ENCODE measurements at regions not wholly inside any gene's neighbourhood (a gene's known extent, or its start where the extent isn't known, plus 50 kb on each side); places are given as distances from the start of the nearest gene placed in this dataset.

DNA sequence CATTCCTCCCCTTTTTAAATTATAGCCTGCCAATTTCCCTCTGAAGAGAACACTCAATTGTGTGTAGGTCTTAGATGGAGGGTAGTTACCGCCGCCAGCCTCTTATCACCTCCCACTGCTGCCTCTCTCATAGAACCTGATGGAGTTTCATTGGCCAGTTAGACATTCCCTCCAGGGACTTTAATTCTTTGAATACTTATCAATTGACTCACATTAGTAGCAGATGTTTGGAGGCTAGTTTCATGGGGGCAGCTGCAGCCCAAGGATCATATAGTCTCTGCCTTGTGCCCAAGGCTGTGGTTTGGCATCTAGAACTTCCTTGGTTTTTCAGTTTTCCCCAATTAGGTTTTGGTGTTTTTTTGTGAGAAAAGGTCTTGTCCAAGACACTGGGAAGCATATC is 318.9 kb upstream of the HTR2A start:
- no peaks in the 10 kb centered on the region for H3K36me3 Mint-ChIP-seq
- no peak overlapping the region for H3K4me3 ChIP-seq (ENCODE audit: low read depth, low read length)

GRCh38 chr13:47213047-47213446 is 316.2 kb upstream of the HTR2A start:
- Histone ChIP-seq H3K36me3 (ENCODE audit: control insufficient read depth, insufficient read depth, low read length) (no peaks in the 10 kb centered on the region), H3K4me3 (ENCODE audit: low read depth, low read length) (no peak overlapping the region), H3K27ac (ENCODE audit: insufficient read depth, low read length, poor library complexity, severe bottlenecking) (no peak overlapping the region), H3K4me1 (ENCODE audit: control insufficient read depth, insufficient read depth, low read length, poor library complexity, severe bottlenecking) (no peaks in the 10 kb centered on the region), H3K27me3 (ENCODE audit: control insufficient read depth, insufficient read depth, low read length) (no peaks in the 10 kb centered on the region), H3K9me3 (ENCODE audit: control insufficient read depth in 2 of 2, low read length in 2 of 2) (no peaks in the 10 kb centered on the region)
- Mint-ChIP-seq H3K27me3 (peaks cover 4% of the 10 kb centered on the region), H3K4me3 (no peak overlapping the region), H3K4me1 (no peaks in the 10 kb centered on the region), H3K27ac (no peak overlapping the region), H3K36me3 (no peaks in the 10 kb centered on the region), H3K9me3 (peaks cover 0 to 3% (median 2%) of the 10 kb centered on the region in 7 donors)
- no peak for ATAC-seq (ENCODE audit: low read depth in 2 of 2)
- no peak for DNase-seq

More for the DNA sequence above, 318.9 kb upstream of the HTR2A start:
- H3K27ac Mint-ChIP-seq = no peak overlapping the region
- no peaks in the 10 kb centered on the region for H3K4me1 Mint-ChIP-seq
- no peak overlapping the region for H3K4me3 Mint-ChIP-seq
- Histone ChIP-seq H3K36me3 (ENCODE audit: control insufficient read depth, insufficient read depth, low read length) (no peaks in the 10 kb centered on the region), H3K9me3 (ENCODE audit: control insufficient read depth in 2 of 2, low read length in 2 of 2) (no peaks in the 10 kb centered on the region), H3K27me3 (ENCODE audit: control insufficient read depth, insufficient read depth, low read length) (no peaks in the 10 kb centered on the region), H3K4me1 (ENCODE audit: control insufficient read depth, insufficient read depth, low read length, poor library complexity, severe bottlenecking) (no peaks in the 10 kb centered on the region), H3K27ac (ENCODE audit: insufficient read depth, low read length, poor library complexity, severe bottlenecking) (no peak overlapping the region)
- ATAC-seq (ENCODE audit: low read depth in 2 of 2) (no peak), DNase-seq (no peak)
- peaks cover 4% of the 10 kb centered on the region for H3K27me3 Mint-ChIP-seq
- peaks cover 0 to 7% (median 2%) of the 10 kb centered on the region in 7 donors for H3K9me3 Mint-ChIP-seq

- Histone ChIP-seq H3K27ac (ENCODE audit: insufficient read depth, low read length, poor library complexity, severe bottlenecking) (no peak overlapping the region), H3K4me1 (ENCODE audit: control insufficient read depth, insufficient read depth, low read length, poor library complexity, severe bottlenecking) (no peaks in the 10 kb centered on the region), H3K4me3 (ENCODE audit: low read depth, low read length) (no peak overlapping the region), H3K27me3 (ENCODE audit: control insufficient read depth, insufficient read depth, low read length) (no peaks in the 10 kb centered on the region), H3K36me3 (ENCODE audit: control insufficient read depth, insufficient read depth, low read length) (no peaks in the 10 kb centered on the region), H3K9me3 (ENCODE audit: control insufficient read depth in 2 of 2, low read length in 2 of 2) (no peaks in the 10 kb centered on the region)
- DNase-seq (no peak), ATAC-seq (ENCODE audit: low read depth in 2 of 2) (no peak)
- H3K4me3 Mint-ChIP-seq = no peak overlapping the region
- H3K9me3 Mint-ChIP-seq = peaks cover 0 to 3% (median 0%) of the 10 kb centered on the region in 7 donors
- H3K27me3 Mint-ChIP-seq = peaks cover 4% of the 10 kb centered on the region
- H3K4me1 Mint-ChIP-seq = no peaks in the 10 kb centered on the region
- no peaks in the 10 kb centered on the region for H3K36me3 Mint-ChIP-seq
- no peak overlapping the region for H3K27ac Mint-ChIP-seq
Measured at GRCh38 chr13:47211106-47211505, 314.3 kb upstream of the HTR2A start.

- Mint-ChIP-seq H3K27me3 (no peaks in the 10 kb centered on the region), H3K36me3 (no peaks in the 10 kb centered on the region), H3K4me3 (no peak overlapping the region), H3K4me1 (no peaks in the 10 kb centered on the region), H3K27ac (no peak overlapping the region), H3K9me3 (peaks cover 0 to 7% (median 2%) of the 10 kb centered on the region in 7 donors)
- Histone ChIP-seq H3K27me3 (ENCODE audit: control insufficient read depth, insufficient read depth, low read length) (no peaks in the 10 kb centered on the region), H3K4me3 (ENCODE audit: low read depth, low read length) (no peak overlapping the region), H3K9me3 (ENCODE audit: control insufficient read depth in 2 of 2, low read length in 2 of 2) (peaks cover 0 to 5% of the 10 kb centered on the region in 2 experiments), H3K4me1 (ENCODE audit: control insufficient read depth, insufficient read depth, low read length, poor library complexity, severe bottlenecking) (no peaks in the 10 kb centered on the region), H3K27ac (ENCODE audit: insufficient read depth, low read length, poor library complexity, severe bottlenecking) (no peak overlapping the region), H3K36me3 (ENCODE audit: control insufficient read depth, insufficient read depth, low read length) (no peaks in the 10 kb centered on the region)
- ATAC-seq (ENCODE audit: low read depth in 2 of 2) = no peak
- no peak for DNase-seq
Measured at GRCh38 chr13:47206111-47206510, 309.3 kb upstream of the HTR2A start.

GRCh38 chr13:47190696-47191305 is 293.9 kb upstream of the HTR2A start:
- Mint-ChIP-seq H3K9me3 (peaks cover 0 to 2% (median 0%) of the 10 kb centered on the region in 7 donors), H3K27me3 (no peaks in the 10 kb centered on the region), H3K4me1 (no peaks in the 10 kb centered on the region), H3K27ac (no peak overlapping the region), H3K4me3 (no peak overlapping the region), H3K36me3 (no peaks in the 10 kb centered on the region)
- Histone ChIP-seq H3K9me3 (ENCODE audit: control insufficient read depth in 2 of 2, low read length in 2 of 2) (no peaks in the 10 kb centered on the region), H3K4me3 (ENCODE audit: low read depth, low read length) (no peak overlapping the region), H3K27ac (ENCODE audit: insufficient read depth, low read length, poor library complexity, severe bottlenecking) (no peak overlapping the region), H3K27me3 (ENCODE audit: control insufficient read depth, insufficient read depth, low read length) (no peaks in the 10 kb centered on the region), H3K4me1 (ENCODE audit: control insufficient read depth, insufficient read depth, low read length, poor library complexity, severe bottlenecking) (no peaks in the 10 kb centered on the region), H3K36me3 (ENCODE audit: control insufficient read depth, insufficient read depth, low read length) (no peaks in the 10 kb centered on the region)
- ATAC-seq (ENCODE audit: low read depth in 2 of 2) = no peak
- DNase-seq = no peak

GRCh38 chr13:47188802-47189201 is 291.9 kb upstream of the HTR2A start:
- no peak overlapping the region for H3K4me3 ChIP-seq (ENCODE audit: low read depth, low read length)
- H3K9me3 ChIP-seq (ENCODE audit: control insufficient read depth in 2 of 2, low read length in 2 of 2) = no peaks in the 10 kb centered on the region
- no peaks in the 10 kb centered on the region for H3K36me3 Mint-ChIP-seq
- no peaks in the 10 kb centered on the region for H3K27me3 ChIP-seq (ENCODE audit: control insufficient read depth, insufficient read depth, low read length)
- no peak overlapping the region for H3K27ac Mint-ChIP-seq
- no peak for ATAC-seq (ENCODE audit: low read depth in 2 of 2)
- no peaks in the 10 kb centered on the region for H3K4me1 ChIP-seq (ENCODE audit: control insufficient read depth, insufficient read depth, low read length, poor library complexity, severe bottlenecking)
- no peak for DNase-seq
- H3K36me3 ChIP-seq (ENCODE audit: control insufficient read depth, insufficient read depth, low read length) = no peaks in the 10 kb centered on the region
- no peaks in the 10 kb centered on the region for H3K4me1 Mint-ChIP-seq
- no peak overlapping the region for H3K4me3 Mint-ChIP-seq
- H3K27me3 Mint-ChIP-seq = no peaks in the 10 kb centered on the region
- H3K27ac ChIP-seq (ENCODE audit: insufficient read depth, low read length, poor library complexity, severe bottlenecking) = no peak overlapping the region
- H3K9me3 Mint-ChIP-seq = peaks cover 0 to 4% (median 0%) of the 10 kb centered on the region in 7 donors

DNA sequence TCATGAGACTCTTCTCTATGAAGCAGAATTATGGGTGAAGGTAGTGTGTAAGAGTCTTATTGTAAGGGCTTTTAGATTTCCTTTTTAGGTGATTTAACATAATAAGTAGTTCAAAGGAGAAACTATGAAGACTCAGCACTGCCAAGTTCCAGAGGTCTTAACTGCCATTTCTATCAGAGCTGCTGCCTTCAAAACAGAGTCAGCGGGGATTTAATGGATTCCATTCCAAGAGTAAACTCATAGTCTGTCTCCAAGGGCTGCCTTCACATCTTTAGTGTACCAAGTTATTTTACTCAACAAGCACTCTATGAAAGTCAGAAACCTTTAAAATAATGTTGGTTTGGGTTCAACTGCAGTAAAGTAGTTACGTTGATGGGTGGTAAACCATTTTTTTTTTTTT is 289.6 kb upstream of the HTR2A start:
- H3K27ac ChIP-seq (ENCODE audit: insufficient read depth, low read length, poor library complexity, severe bottlenecking) = no peak overlapping the region
- no peaks in the 10 kb centered on the region for H3K27me3 ChIP-seq (ENCODE audit: control insufficient read depth, insufficient read depth, low read length)
- Mint-ChIP-seq H3K4me3 (no peak overlapping the region), H3K4me1 (no peaks in the 10 kb centered on the region), H3K36me3 (no peaks in the 10 kb centered on the region), H3K9me3 (peaks cover 0 to 5% (median 0%) of the 10 kb centered on the region in 7 donors), H3K27ac (no peak overlapping the region), H3K27me3 (no peaks in the 10 kb centered on the region)
- no peak overlapping the region for H3K4me3 ChIP-seq (ENCODE audit: low read depth, low read length)
- H3K4me1 ChIP-seq (ENCODE audit: control insufficient read depth, insufficient read depth, low read length, poor library complexity, severe bottlenecking) = no peaks in the 10 kb centered on the region
- H3K36me3 ChIP-seq (ENCODE audit: control insufficient read depth, insufficient read depth, low read length) = no peaks in the 10 kb centered on the region
- no peaks in the 10 kb centered on the region for H3K9me3 ChIP-seq (ENCODE audit: control insufficient read depth in 2 of 2, low read length in 2 of 2)
- ATAC-seq (ENCODE audit: low read depth in 2 of 2) (no peak), DNase-seq (no peak)

DNA sequence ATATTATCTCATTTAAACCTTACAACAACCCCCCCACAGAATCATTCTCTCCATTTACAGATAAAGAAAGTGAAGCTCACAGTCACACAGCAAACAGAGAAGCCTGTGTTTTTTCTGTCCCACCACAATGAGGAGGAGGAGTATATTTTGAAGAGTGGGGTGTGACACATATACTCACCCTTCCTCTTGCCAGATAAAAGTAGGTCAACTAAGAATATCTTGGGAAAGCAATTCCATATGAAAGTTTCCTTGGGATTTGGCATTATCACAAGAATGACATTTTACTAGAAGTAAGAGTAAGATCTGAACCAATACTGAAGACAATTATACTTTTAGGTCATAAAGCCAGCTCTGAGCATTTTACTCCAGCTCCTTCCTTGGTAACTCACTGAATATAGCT is 287.5 kb upstream of the HTR2A start:
- ATAC-seq (ENCODE audit: low read depth in 2 of 2) (no peak), DNase-seq (no peak)
- Histone ChIP-seq H3K4me3 (ENCODE audit: low read depth, low read length) (no peak overlapping the region), H3K27me3 (ENCODE audit: control insufficient read depth, insufficient read depth, low read length) (no peaks in the 10 kb centered on the region), H3K27ac (ENCODE audit: insufficient read depth, low read length, poor library complexity, severe bottlenecking) (no peak overlapping the region), H3K36me3 (ENCODE audit: control insufficient read depth, insufficient read depth, low read length) (no peaks in the 10 kb centered on the region), H3K4me1 (ENCODE audit: control insufficient read depth, insufficient read depth, low read length, poor library complexity, severe bottlenecking) (no peaks in the 10 kb centered on the region), H3K9me3 (ENCODE audit: control insufficient read depth in 2 of 2, low read length in 2 of 2) (no peaks in the 10 kb centered on the region)
- Mint-ChIP-seq H3K4me1 (no peaks in the 10 kb centered on the region), H3K9me3 (peaks cover 0 to 5% (median 0%) of the 10 kb centered on the region in 7 donors), H3K27ac (no peak overlapping the region), H3K27me3 (no peaks in the 10 kb centered on the region), H3K4me3 (no peak overlapping the region), H3K36me3 (no peaks in the 10 kb centered on the region)

Measured in CD4-positive, CD25-positive, alpha-beta regulatory T cell (primary cell).